GM12873 (cell line): ENCODE measurements at regions not wholly inside any gene's neighbourhood (a gene's known extent, or its start where the extent isn't known, plus 50 kb on each side); places are given as distances from the start of the nearest gene placed in this dataset.

ENCODE experiments used
- TF ChIP-seq, protein P1 (sequence below): IDR thresholded peaks from 2 replicates; pipeline ENCODE4 v1.5.1; 2012; ENCODE audit warnings: low read depth, mild to moderate bottlenecking, moderate library complexity, low read length, control low read depth; ENCODE audit not compliant: insufficient read depth; ENCODE audit errors: missing control alignments

DNA sequence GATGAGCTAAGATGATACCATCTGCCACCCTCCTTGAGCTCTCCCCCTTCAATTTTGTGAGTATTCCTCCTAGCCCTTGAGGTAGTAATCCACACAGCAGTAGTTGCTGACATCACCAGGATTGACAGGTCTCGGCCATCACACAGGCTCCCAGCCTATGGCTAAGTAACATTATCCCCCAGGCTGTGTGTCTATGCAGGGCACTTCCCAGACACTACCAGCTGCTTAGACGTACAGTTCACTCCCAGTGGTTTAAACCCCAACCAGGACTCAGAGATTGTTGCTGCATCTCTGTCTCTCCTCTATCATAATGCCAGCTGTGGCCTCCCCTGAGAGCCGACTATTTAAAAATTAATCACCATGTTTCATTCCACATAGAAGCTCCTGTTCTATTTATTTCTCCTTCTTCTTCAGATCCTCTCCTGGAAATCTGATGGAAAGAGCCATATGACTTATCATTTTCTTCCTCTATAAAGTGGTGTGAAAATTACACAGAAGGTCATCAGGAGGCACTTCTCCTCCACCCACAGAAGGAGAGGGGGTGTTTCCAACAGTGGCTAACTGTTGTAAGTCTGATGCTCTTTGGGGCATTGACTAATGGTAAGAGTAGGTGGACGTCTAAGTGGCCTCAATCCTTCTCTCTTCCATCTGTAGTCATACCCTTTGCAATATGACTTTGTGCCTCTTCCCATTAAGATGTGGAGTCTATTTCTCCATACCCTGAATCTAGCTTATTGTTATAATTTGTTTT is 396.3 kb downstream of the SETD4 start:
- TF ChIP-seq, protein P1, sequence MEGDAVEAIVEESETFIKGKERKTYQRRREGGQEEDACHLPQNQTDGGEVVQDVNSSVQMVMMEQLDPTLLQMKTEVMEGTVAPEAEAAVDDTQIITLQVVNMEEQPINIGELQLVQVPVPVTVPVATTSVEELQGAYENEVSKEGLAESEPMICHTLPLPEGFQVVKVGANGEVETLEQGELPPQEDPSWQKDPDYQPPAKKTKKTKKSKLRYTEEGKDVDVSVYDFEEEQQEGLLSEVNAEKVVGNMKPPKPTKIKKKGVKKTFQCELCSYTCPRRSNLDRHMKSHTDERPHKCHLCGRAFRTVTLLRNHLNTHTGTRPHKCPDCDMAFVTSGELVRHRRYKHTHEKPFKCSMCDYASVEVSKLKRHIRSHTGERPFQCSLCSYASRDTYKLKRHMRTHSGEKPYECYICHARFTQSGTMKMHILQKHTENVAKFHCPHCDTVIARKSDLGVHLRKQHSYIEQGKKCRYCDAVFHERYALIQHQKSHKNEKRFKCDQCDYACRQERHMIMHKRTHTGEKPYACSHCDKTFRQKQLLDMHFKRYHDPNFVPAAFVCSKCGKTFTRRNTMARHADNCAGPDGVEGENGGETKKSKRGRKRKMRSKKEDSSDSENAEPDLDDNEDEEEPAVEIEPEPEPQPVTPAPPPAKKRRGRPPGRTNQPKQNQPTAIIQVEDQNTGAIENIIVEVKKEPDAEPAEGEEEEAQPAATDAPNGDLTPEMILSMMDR = no peak

DNA sequence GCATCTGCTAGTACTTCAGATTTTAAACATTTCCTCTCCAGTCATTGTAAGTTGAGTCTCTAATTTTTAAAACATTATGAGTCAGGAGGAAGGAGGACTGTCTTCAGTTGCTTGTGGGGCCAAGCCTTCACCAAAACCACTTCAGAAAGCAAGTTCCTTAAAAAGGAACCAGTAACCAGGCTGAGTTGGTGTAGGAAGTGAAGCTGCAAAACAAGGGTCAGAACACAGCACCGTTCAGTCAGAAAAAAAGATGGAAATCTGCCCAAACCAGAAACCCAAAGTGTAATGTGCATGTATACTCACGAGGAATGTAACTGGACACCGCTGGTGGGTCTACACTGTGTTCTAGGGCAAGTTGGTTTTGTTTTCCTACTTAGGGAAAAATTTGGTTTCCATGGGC is 402.1 kb downstream of the SETD4 start:
- TF ChIP-seq, protein P1 = no peak

DNA sequence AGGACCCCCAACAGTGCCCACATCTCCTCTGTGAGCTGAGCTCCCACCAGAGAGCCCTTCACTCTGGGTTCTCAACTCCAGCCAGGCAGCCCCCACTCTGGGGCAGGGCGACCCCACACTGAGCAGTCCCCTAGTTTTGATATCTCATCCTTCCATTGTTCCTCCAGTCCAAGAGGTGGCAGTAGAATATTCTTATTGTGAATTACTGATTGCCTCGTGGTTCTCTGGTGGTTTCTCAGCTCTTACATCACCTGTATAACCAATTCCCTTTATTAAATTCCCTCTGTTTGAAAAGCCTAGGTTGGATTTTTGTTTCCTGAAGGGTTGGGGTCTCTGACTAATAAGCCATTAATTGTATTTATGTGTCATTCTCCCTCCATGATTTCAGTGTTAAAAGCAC is 407.5 kb downstream of the SETD4 start:
- TF ChIP-seq, protein P1 = no peak

DNA sequence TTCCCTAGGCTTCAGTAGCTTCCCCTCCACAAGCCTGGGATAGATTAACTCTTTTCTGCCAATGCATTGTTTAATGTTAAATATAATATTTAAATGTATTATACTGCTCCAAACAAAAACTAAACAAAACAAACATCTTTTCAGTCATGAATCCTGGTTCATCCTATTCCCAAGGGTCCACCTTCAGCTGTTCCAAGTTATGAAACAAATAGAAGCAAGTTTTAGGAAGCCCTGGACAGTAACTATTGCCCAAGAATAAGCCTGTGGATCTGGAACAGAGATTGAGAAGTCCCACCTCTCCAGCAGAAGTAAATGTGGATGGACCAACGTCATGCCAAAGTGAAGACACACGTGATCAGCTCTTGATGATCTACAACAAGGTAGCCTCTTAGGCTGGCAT is 408.1 kb downstream of the SETD4 start:
- TF ChIP-seq, protein P1 = no peak

DNA sequence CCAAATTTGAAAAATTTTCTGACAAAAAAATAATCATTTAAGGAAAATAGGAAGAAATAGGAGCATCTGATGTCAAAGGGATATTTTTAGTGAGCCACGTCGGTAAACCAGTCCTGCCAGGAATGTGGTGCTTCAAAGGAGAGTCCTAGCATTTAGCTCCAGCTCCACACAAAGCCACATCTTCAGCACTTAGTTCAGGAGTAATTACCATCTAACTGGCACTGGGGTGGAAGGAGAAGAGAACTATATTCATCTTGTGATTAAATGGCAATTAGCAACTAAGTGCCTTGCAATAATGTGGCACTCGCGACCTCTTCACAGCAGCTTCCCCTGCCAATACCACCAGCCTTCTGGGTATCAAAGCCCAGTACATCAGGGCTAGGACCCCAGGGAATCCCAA is 409.1 kb downstream of the SETD4 start:
- TF ChIP-seq, protein P1 = no peak

DNA sequence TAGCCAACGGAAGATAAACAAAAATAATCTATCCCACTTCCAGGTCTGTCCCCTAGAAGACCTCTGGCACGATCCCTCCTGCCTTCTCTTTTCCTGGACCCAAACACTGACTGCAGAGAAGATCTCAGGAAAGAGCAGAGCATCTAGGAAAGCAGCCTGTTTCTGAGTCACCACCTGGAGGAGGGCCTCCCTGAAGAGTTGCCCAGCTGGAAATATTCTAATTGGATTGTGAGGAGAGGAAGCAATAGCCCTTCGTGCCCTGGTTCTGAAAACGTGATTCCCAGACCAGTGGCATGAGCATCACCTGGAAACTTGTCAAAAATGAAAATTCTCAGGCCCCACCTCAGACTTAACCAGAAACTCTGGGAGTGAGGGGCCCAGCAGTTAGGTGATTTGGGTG is 411.1 kb downstream of the SETD4 start:
- TF ChIP-seq, protein P1 = no peak

DNA sequence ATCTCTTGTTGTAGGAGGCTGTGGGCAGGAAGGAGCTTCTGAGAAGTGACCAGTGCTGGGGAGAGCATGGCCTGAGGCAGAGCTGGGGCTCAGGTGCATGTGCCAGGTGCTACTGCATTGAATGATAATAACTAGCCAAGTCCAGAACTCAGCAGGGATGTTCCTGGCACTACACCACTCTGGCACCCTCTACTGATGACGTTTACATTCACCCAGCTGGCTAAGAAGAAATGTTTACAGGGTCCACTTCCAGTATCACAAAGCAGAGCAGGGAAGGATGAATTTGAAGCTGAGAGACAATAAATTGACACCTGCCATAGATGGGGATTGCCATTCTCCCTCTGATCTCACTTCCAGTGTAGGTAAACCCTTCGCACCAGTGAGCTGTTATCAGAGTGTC is 411.8 kb downstream of the SETD4 start:
- TF ChIP-seq, protein P1 = no peak

DNA sequence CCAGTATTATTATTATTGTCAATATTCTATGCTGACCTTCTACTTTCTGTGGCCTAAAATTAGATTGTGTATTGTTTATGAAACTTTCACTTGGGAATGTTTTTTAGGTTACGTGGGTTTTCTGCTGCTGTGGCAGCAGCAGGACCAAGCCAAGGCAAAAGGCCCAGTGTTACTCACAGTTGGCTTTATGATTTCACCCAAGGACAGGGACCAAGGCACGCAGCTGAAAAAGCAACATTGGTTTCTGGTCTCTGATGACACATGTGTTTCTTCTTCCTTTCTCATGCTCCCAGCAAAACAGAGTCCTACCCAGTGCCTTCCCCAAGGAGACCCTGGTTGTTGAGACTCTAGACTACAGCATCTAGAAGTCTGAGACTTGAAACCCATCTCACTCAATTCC is 413.7 kb downstream of the SETD4 start:
- TF ChIP-seq, protein P1 = no peak
